Sigmoid colon (tissue), 3 donors: ENCODE measurements at regions not wholly inside any gene's neighbourhood (a gene's known extent, or its start where the extent isn't known, plus 50 kb on each side); places are given as distances from the start of the nearest gene placed in this dataset.

Source experiments
- CTCF ChIP-seq, 4 experiments: fragments of 450-650 bp in 3 of 4; fragments of 200-600 bp in 1 of 4; IDR thresholded peaks; one replicate each; pipeline ENCODE4 v1.5.1; 2016 to 2019; ENCODE audit warnings: antibody characterized with exemption in 4 of 4, mild to moderate bottlenecking in 3 of 4, moderate library complexity in 2 of 4
- POLR2A ChIP-seq, 2 donors: fragments of 450-650 bp; IDR thresholded peaks; one replicate each; pipeline ENCODE4 v1.6.1; 2016; ENCODE audit warnings: antibody characterized with exemption in 2 of 2, mild to moderate bottlenecking in 2 of 2, moderate library complexity in 2 of 2

GRCh38 chr4:24364249-24364648 lies 220.1 kb downstream of the DHX15 start:
- TF ChIP-seq CTCF (IDR thresholded peaks at IDR 0.05) (no peak), POLR2A (IDR thresholded peaks at IDR 0.05) (no peak)
